ENCODE measurements at regions not wholly inside any gene's neighbourhood (a gene's known extent, or its start where the extent isn't known, plus 50 kb on each side); places are given as distances from the start of the nearest gene placed in this dataset.

GRCh38 chr6:23879816-23880215, 246.2 kb upstream of the NRSN1 start:
- H3K36me3 ChIP-seq (ENCODE audit: control insufficient read depth in 2 of 3, insufficient read depth in 3 of 3, low read length in 3 of 3) = no peaks in the 10 kb centered on the region
- H3K9me3 ChIP-seq (ENCODE audit: control insufficient read depth in 2 of 3, insufficient read depth in 1 of 3, low read length in 3 of 3) = no peaks in the 10 kb centered on the region
- DNase-seq (no peak), FAIRE-seq (no peak)
- no peaks in the 10 kb centered on the region for H3K27me3 ChIP-seq (ENCODE audit: control insufficient read depth, insufficient read depth, low read length)
- H3K4me3 ChIP-seq (ENCODE audit: low read length in 3 of 3) = no peak overlapping the region
- H3K9ac ChIP-seq (ENCODE audit: low read length in 3 of 3) = no peak overlapping the region
- intact Hi-C loops (cut with DNase I) = no loop called here
- H3K4me1 ChIP-seq (ENCODE audit: control insufficient read depth in 2 of 3, insufficient read depth in 2 of 3, low read depth in 1 of 3, low read length in 3 of 3) = no peaks in the 10 kb centered on the region
- no peak overlapping the region for H3K27ac ChIP-seq (ENCODE audit: low read depth in 2 of 2, low read length in 2 of 2)
- no peak for TF ChIP-seq CTCF (IDR thresholded peaks at IDR 0.05; ENCODE audit: borderline replicate concordance, extremely low read depth, insufficient read depth)

GRCh38 chr6:23890543-23891227, 235.3 kb upstream of the NRSN1 start:
- intact Hi-C loops (cut with DNase I) = no loop called here
- no peak overlapping the region for H3K4me3 ChIP-seq (ENCODE audit: low read length in 3 of 3)
- no peak overlapping the region for H3K9ac ChIP-seq (ENCODE audit: low read length in 3 of 3)
- no peak overlapping the region for H3K27ac ChIP-seq (ENCODE audit: low read depth in 2 of 2, low read length in 2 of 2)
- FAIRE-seq (no peak), DNase-seq (no peak)
- H3K36me3 ChIP-seq (ENCODE audit: control insufficient read depth in 2 of 3, insufficient read depth in 3 of 3, low read length in 3 of 3) = no peaks in the 10 kb centered on the region
- H3K9me3 ChIP-seq (ENCODE audit: control insufficient read depth in 2 of 3, insufficient read depth in 1 of 3, low read length in 3 of 3) = no peaks in the 10 kb centered on the region
- H3K27me3 ChIP-seq (ENCODE audit: control insufficient read depth, insufficient read depth, low read length) = no peaks in the 10 kb centered on the region
- TF ChIP-seq CTCF (IDR thresholded peaks at IDR 0.05; ENCODE audit: borderline replicate concordance, extremely low read depth, insufficient read depth) = no peak
- no peaks in the 10 kb centered on the region for H3K4me1 ChIP-seq (ENCODE audit: control insufficient read depth in 2 of 3, insufficient read depth in 2 of 3, low read depth in 1 of 3, low read length in 3 of 3)

GRCh38 chr6:23905133-23905815, 220.7 kb upstream of the NRSN1 start:
- H3K27ac ChIP-seq (ENCODE audit: low read depth in 2 of 2, low read length in 2 of 2) = no peak overlapping the region
- no peak overlapping the region for H3K4me3 ChIP-seq (ENCODE audit: low read length in 3 of 3)
- H3K27me3 ChIP-seq (ENCODE audit: control insufficient read depth, insufficient read depth, low read length) = no peaks in the 10 kb centered on the region
- H3K4me1 ChIP-seq (ENCODE audit: control insufficient read depth in 2 of 3, insufficient read depth in 2 of 3, low read depth in 1 of 3, low read length in 3 of 3) = no peaks in the 10 kb centered on the region
- DNase-seq (peak in 2 of 5 donors; percentile 12 to 29), FAIRE-seq (no peak)
- no peaks in the 10 kb centered on the region for H3K36me3 ChIP-seq (ENCODE audit: control insufficient read depth in 2 of 3, insufficient read depth in 3 of 3, low read length in 3 of 3)
- H3K9ac ChIP-seq (ENCODE audit: low read length in 3 of 3) = no peak overlapping the region
- intact Hi-C loops (cut with DNase I) = no loop called here
- TF ChIP-seq CTCF (IDR thresholded peaks at IDR 0.05; ENCODE audit: borderline replicate concordance, extremely low read depth, insufficient read depth) = no peak
- no peaks in the 10 kb centered on the region for H3K9me3 ChIP-seq (ENCODE audit: control insufficient read depth in 2 of 3, insufficient read depth in 1 of 3, low read length in 3 of 3)
